AG04449 (cell line): ENCODE measurements at regions not wholly inside any gene's neighbourhood (a gene's known extent, or its start where the extent isn't known, plus 50 kb on each side); places are given as distances from the start of the nearest gene placed in this dataset.

Experiments used
- CTCF ChIA-PET: fragments of 350-600 bp; formaldehyde crosslinking; extraction: SDS; loops from one replicate; lab custom pipeline; 2021; ENCODE audit warnings: antibody characterized with exemption; lab: Yijun Ruan, JAX
- POLR2A ChIA-PET: fragments of 400-600, 350-600 bp; formaldehyde crosslinking; extraction: SDS; loops from one replicate; lab custom pipeline; 2020; ENCODE audit warnings: antibody characterized with exemption, inconsistent platforms; lab: Yijun Ruan, JAX
- DNase-seq: peaks from one replicate; pipeline ENCODE4 v3.0.0-alpha.2; 2010; ENCODE audit warnings: low read depth, low spot score
- H3K4me3 ChIP-seq: 2 replicates; pipeline ENCODE4 v1.5.1; 2011; ENCODE audit warnings: low read depth, mild to moderate bottlenecking, control low read depth, low read length
- TF ChIP-seq, protein P1 (sequence below): IDR thresholded peaks from one replicate; pipeline ENCODE4 v1.5.1; 2011; ENCODE audit warnings: mild to moderate bottlenecking, moderate library complexity, low read length, control low read depth, inconsistent platforms; ENCODE audit not compliant: insufficient read depth; ENCODE audit errors: missing control alignments

DNA sequence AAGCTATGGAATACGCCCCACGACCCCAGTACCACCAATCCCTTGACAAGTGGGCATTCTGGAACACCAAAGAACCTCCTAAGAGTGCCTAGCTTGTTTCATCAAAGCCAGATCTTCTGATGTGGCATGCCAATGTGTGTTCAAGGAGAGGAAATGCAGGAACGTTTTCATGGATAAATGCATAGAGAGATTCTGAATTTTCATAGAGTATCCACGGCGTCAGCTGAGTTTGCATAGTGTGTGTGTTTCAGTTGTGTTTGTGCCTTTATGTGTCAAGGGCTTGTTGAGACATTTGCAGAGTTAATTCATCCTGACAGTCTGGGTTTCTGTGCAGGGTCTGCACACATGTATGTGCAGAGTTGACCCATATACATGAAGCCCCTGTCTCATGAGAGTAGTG is 172.7 kb upstream of the LRFN2 start:
- CTCF ChIA-PET, result interaction anchor here (1.0 to 1.3 kb wide), 3 partner anchors 13 to 268 kb away, joined by 3 to 4 read pairs (median 3); no protein-coding TSS in a partner anchor
- DNase-seq, result no peak
- TF ChIP-seq, protein P1, sequence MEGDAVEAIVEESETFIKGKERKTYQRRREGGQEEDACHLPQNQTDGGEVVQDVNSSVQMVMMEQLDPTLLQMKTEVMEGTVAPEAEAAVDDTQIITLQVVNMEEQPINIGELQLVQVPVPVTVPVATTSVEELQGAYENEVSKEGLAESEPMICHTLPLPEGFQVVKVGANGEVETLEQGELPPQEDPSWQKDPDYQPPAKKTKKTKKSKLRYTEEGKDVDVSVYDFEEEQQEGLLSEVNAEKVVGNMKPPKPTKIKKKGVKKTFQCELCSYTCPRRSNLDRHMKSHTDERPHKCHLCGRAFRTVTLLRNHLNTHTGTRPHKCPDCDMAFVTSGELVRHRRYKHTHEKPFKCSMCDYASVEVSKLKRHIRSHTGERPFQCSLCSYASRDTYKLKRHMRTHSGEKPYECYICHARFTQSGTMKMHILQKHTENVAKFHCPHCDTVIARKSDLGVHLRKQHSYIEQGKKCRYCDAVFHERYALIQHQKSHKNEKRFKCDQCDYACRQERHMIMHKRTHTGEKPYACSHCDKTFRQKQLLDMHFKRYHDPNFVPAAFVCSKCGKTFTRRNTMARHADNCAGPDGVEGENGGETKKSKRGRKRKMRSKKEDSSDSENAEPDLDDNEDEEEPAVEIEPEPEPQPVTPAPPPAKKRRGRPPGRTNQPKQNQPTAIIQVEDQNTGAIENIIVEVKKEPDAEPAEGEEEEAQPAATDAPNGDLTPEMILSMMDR, result no peak
- POLR2A ChIA-PET, result no interaction called here
- no peak overlapping the region for H3K4me3 ChIP-seq

DNA sequence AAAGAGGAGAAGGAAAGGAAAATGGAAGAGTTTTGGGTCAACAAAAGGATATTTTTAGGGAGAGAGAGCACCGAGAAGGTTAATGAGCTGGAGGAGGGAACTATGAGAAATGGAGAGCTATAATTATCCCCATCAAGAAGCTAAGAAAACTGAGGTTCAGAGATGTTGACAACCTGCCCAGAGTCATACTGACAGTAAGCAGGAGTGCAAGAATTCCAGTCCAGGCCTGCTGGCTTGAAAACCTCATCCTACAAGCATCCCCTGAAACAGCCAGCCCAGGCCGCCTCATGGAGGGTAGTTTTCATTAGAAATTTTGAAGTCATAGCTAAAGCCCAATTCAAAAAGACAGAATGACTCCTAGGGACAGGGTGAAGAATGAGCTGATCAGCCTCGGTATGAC is 172.1 kb upstream of the LRFN2 start:
- POLR2A ChIA-PET, result no interaction called here
- no peak overlapping the region for H3K4me3 ChIP-seq
- no peak for DNase-seq
- CTCF ChIA-PET, result interaction anchor here (1.0 to 1.3 kb wide), 3 partner anchors 14 to 268 kb away, joined by 3 to 4 read pairs (median 3); no protein-coding TSS in a partner anchor
- TF ChIP-seq, protein P1, result no peak

DNA sequence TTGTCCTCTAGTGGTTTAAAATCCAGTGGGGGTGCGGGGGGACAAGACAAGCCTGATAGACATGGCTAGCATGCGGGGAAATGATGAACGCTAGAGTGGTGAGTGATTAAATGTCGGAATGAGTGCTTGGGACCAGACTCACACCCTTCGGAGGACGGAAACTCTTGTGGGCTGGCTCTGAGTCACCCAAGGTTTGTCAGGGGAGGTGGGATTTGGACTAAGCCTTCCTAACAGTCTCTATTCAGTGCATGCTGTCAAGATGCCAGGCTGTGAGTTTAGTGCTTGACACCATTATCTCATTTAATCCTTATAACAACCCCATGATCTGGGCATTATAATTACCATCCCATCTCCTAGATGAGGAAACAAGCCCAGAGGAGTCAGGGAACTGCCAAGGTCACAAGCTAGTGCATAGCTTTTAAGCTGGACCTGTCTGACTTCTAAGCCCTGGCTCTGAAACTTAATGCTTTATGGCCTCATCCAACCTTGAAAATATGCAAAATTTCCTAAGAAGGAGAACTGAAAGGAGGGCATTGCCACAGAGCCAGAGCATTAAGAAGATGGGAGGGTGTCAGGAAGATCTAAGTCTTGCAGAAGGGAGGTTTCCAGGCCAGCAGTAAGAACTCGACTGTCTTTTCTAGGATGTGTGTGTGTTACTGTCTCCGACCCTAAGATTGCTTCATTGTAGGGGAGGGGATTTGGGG is 168.7 kb upstream of the LRFN2 start:
- POLR2A ChIA-PET, result no interaction called here
- DNase-seq, result no peak

DNA sequence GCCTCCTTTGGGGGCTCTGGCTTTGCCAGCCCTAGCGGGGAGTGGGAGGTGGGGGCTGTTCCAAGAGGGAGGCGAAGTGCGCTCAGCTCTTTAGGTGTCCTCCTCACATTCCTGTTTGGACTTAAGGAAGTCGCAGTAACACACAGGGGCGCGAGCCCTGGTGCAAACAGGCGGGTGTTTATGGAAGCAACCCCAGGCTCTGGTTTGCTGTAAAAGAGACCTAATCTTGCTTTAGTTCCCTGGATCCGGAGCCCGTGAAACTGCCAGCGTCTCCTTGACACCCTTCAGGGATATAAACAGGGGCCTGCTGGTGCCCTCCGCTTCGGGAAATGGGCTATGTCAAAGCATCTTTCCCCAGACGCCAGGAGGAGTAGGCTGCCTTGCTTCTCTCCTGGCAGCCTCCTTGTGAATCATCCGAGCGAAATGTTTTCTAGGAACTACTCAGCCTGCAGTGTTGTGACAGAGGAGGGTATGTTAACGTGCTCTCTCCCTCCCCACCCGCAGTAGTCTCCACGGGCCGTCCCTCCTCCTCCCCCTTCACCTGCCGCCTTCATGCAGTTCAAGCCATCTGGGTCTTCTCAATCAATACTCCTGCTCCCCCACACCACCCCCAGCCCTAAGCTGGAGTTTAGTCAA is 168.0 kb upstream of the LRFN2 start:
- ChIA-PET POLR2A (no interaction called here), CTCF (no interaction called here)
- DNase-seq, result no peak
- H3K4me3 ChIP-seq, result no peak overlapping the region; the same call in 1 of the 2 replicates
- TF ChIP-seq, protein P1, result peak; percentile 12

More for the DNA sequence above, 168.7 kb upstream of the LRFN2 start:
- TF ChIP-seq, protein P1, result no peak
- CTCF ChIA-PET, result no interaction called here
- H3K4me3 ChIP-seq, result no peak overlapping the region

DNA sequence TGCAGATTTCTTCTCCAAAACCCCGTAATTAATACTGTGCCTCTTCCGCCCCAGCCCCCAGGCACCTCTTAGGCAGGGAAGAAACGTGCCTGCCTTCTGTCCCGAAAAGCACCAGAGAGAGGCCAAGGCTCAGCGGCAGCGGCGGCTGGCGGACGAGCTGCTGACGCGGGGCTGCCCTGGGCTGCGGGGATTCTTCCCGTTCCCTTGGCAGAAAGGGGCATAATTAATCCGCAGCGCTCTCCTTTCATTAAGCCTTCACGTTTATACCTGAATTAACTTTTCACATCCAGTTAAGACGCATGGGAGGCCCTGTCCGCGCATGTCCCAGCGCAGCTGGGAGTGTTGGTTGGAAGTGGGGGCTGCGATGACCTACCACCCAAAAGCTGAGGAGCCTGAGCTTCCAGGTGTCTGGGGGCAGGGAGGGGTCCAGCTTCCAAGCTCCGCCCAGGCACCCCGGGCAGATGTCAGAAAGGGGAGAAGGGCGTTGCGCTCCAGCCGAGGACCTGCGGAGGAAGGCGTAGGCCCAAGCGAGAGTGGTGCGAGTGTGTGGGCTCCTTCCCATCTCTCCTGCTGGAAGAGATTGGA is 167.4 kb upstream of the LRFN2 start:
- ChIA-PET POLR2A (no interaction called here), CTCF (no interaction called here)
- no peak for DNase-seq
- no peak overlapping the region for H3K4me3 ChIP-seq
- TF ChIP-seq, protein P1, result no peak
